HG02885 (cell line): ENCODE measurements at regions not wholly inside any gene's neighbourhood (a gene's known extent, or its start where the extent isn't known, plus 50 kb on each side); places are given as distances from the start of the nearest gene placed in this dataset.

Experiments used
- ATAC-seq: cut with Tn5 transposase; IDR thresholded peaks from one replicate; pipeline ENCODE4 v1.9.1; 2021; ENCODE audit warnings: mild to moderate bottlenecking; ENCODE audit not compliant: unreplicated experiment, poor library complexity

GRCh38 chr4:156710365-156711192 lies 261.0 kb downstream of the PDGFC start:
- ATAC-seq = no peak

- ATAC-seq = no peak
These were observed 266.3 kb downstream of the PDGFC start for GRCh38 chr4:156705311-156705710.

GRCh38 chr4:156695163-156695562 lies 276.4 kb downstream of the PDGFC start:
- ATAC-seq = no peak

GRCh38 chr4:156694413-156694812 lies 277.2 kb downstream of the PDGFC start:
- no peak for ATAC-seq

- no peak for ATAC-seq
These were observed 278.0 kb downstream of the PDGFC start for GRCh38 chr4:156693557-156693956.

- no peak for ATAC-seq
These were observed 279.6 kb downstream of the PDGFC start for GRCh38 chr4:156692016-156692415.

GRCh38 chr4:156690572-156690971 lies 281.0 kb downstream of the PDGFC start:
- no peak for ATAC-seq

GRCh38 chr4:156686120-156686519 lies 285.5 kb downstream of the PDGFC start:
- no peak for ATAC-seq

- ATAC-seq = no peak
These were observed 286.3 kb downstream of the PDGFC start for GRCh38 chr4:156685308-156685707.

GRCh38 chr4:156677656-156678055 lies 293.9 kb downstream of the PDGFC start:
- ATAC-seq = no peak

GRCh38 chr4:156677131-156677531 lies 294.5 kb downstream of the PDGFC start:
- peak; percentile 69 for ATAC-seq

GRCh38 chr4:156676116-156676851 lies 295.3 kb downstream of the PDGFC start:
- no peak for ATAC-seq

GRCh38 chr4:156673483-156673882 lies 298.1 kb downstream of the PDGFC start:
- ATAC-seq = no peak

- no peak for ATAC-seq
These were observed 298.9 kb downstream of the PDGFC start for GRCh38 chr4:156672492-156673305.

- no peak for ATAC-seq
These were observed 305.7 kb downstream of the PDGFC start for GRCh38 chr4:156665780-156666366.

- ATAC-seq = no peak
These were observed 307.9 kb downstream of the PDGFC start for GRCh38 chr4:156663663-156664062.

- no peak for ATAC-seq
These were observed 308.7 kb downstream of the PDGFC start for GRCh38 chr4:156662921-156663320.

GRCh38 chr4:156661555-156661954 lies 310.0 kb downstream of the PDGFC start:
- no peak for ATAC-seq

- no peak for ATAC-seq
These were observed 311.1 kb downstream of the PDGFC start for GRCh38 chr4:156660465-156660864.

- no peak for ATAC-seq
These were observed 311.6 kb downstream of the PDGFC start for GRCh38 chr4:156659983-156660382.
